SU-DHL-6 (cell line): ENCODE measurements at regions not wholly inside any gene's neighbourhood (a gene's known extent, or its start where the extent isn't known, plus 50 kb on each side); places are given as distances from the start of the nearest gene placed in this dataset.
"Not testable (repeated sequence)": the region's sequence is repeated elsewhere in the genome, so short reads cannot be mapped to it uniquely, and the experiment has no call there.

Experiments used
- H2AFZ ChIP-seq: fragments of 200-600 bp; sonication (generic); 2 replicates; pipeline ENCODE4 v1.6.1; 2014; ENCODE audit warnings: low read depth, mild to moderate bottlenecking, moderate library complexity, mixed read lengths, antibody characterized with exemption, low read length; ENCODE audit not compliant: severe bottlenecking
- H3F3A ChIP-seq: fragments of 200-600 bp; shearing (Covaris generic); 2 replicates; pipeline ENCODE4 v1.6.0; 2016; ENCODE audit warnings: antibody characterized with exemption, mild to moderate bottlenecking; ENCODE audit not compliant: insufficient read depth
- H3K27ac ChIP-seq: fragments of 200-600 bp; sonication (generic); 2 replicates; pipeline ENCODE4 v1.5.1; 2016; ENCODE audit warnings: low read depth, mild to moderate bottlenecking, low read length, moderate library complexity, mixed read lengths
- H3K27me3 ChIP-seq: fragments of 200-600 bp; sonication (generic), shearing (Covaris generic); 2 replicates; pipeline ENCODE4 v1.6.0; 2014; ENCODE audit warnings: mild to moderate bottlenecking, low read length
- H3K36me3 ChIP-seq: fragments of 200-600 bp; sonication (generic); 2 replicates; pipeline ENCODE4 v1.6.1; 2014; ENCODE audit warnings: mild to moderate bottlenecking, low read length, mixed read lengths
- H3K4me2 ChIP-seq: fragments of 300-600, 200-600 bp; shearing (Covaris generic), sonication (generic); 2 replicates; pipeline ENCODE4 v1.6.0; 2014; ENCODE audit warnings: low read length, low read depth, mild to moderate bottlenecking; ENCODE audit not compliant: poor library complexity, severe bottlenecking
- H3K4me3 ChIP-seq: fragments of 200-600 bp; sonication (generic); 2 replicates; pipeline ENCODE4 v1.5.1; 2014; ENCODE audit warnings: antibody characterized with exemption, low read length, mild to moderate bottlenecking, mixed read lengths; ENCODE audit not compliant: insufficient read depth, poor library complexity, severe bottlenecking
- H3K79me2 ChIP-seq: fragments of 200-600 bp; sonication (generic); 2 replicates; pipeline ENCODE4 v1.6.1; 2014; ENCODE audit warnings: mild to moderate bottlenecking, low read length, moderate library complexity; ENCODE audit not compliant: insufficient read depth
- H3K9ac ChIP-seq: fragments of 200-600 bp; sonication (generic); 2 replicates; pipeline ENCODE4 v1.7.0; 2014; ENCODE audit warnings: mild to moderate bottlenecking, low read length
- H3K9me2 ChIP-seq: fragments of 200-600 bp; sonication (generic); replicated peaks from 2 replicates; pipeline ENCODE4 v1.6.1; 2014; ENCODE audit warnings: low read length; ENCODE audit not compliant: insufficient read depth
- H3K9me3 ChIP-seq: fragments of 200-600 bp; sonication (generic); 2 replicates; pipeline ENCODE4 v1.6.1; 2014; ENCODE audit warnings: low read length, mixed read lengths; ENCODE audit not compliant: insufficient read depth
- H4K20me1 ChIP-seq: fragments of 200-600 bp; sonication (generic); 2 replicates; pipeline ENCODE4 v1.6.1; 2014; ENCODE audit warnings: low read depth, mild to moderate bottlenecking, antibody characterized with exemption, low read length, moderate library complexity, mixed read lengths
- EZH2phosphoT487 ChIP-seq: fragments of 200-600 bp; sonication (generic), shearing (Covaris generic); conservative IDR thresholded peaks from 2 replicates; pipeline ENCODE4 v1.6.1; 2018; ENCODE audit warnings: mild to moderate bottlenecking, antibody characterized with exemption, low read length, moderate library complexity, mixed read lengths
- TF ChIP-seq, protein P1 (sequence below): fragments of 200-600 bp; sonication (generic); IDR thresholded peaks from one replicate; pipeline ENCODE4 v1.5.1; 2017; ENCODE audit warnings: antibody characterized with exemption, mild to moderate bottlenecking, low read length, moderate library complexity; ENCODE audit not compliant: insufficient read depth, poor library complexity, severe bottlenecking

DNA sequence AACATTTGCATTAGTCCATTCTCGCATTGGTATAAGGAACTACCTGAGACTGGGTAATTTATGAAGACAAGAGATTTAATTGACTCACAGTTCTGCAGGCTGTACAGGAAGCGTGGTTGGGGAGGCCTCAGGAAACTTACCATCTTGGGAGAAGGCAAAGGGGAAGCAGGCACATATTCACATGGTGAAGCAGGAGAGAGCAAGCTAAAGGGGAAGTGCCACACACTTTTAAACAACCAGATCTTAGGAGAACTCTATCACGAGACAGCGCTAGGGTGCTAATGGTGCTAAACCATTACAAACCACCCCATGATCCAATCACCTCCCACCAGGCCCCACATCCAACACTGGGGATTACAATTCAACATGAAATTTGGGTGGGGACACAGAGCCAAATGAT lies 201.7 kb upstream of the MGAT5 start:
- H4K20me1 ChIP-seq, result no peaks in the 10 kb centered on the region
- H3K36me3 ChIP-seq, result no peaks in the 10 kb centered on the region
- H3K9me3 ChIP-seq, result no peaks in the 10 kb centered on the region
- no peak overlapping the region for H3K9ac ChIP-seq
- no peak overlapping the region for H3K4me3 ChIP-seq
- H3K4me2 ChIP-seq, result no peak overlapping the region
- H3K79me2 ChIP-seq, result no peaks in the 10 kb centered on the region
- H2AFZ ChIP-seq, result no peak overlapping the region
- H3K9me2 ChIP-seq, result no peaks in the 10 kb centered on the region
- no peak for TF ChIP-seq EZH2phosphoT487
- TF ChIP-seq, protein P1, sequence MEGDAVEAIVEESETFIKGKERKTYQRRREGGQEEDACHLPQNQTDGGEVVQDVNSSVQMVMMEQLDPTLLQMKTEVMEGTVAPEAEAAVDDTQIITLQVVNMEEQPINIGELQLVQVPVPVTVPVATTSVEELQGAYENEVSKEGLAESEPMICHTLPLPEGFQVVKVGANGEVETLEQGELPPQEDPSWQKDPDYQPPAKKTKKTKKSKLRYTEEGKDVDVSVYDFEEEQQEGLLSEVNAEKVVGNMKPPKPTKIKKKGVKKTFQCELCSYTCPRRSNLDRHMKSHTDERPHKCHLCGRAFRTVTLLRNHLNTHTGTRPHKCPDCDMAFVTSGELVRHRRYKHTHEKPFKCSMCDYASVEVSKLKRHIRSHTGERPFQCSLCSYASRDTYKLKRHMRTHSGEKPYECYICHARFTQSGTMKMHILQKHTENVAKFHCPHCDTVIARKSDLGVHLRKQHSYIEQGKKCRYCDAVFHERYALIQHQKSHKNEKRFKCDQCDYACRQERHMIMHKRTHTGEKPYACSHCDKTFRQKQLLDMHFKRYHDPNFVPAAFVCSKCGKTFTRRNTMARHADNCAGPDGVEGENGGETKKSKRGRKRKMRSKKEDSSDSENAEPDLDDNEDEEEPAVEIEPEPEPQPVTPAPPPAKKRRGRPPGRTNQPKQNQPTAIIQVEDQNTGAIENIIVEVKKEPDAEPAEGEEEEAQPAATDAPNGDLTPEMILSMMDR, result no peak
- H3F3A ChIP-seq, result no peaks in the 10 kb centered on the region
- H3K27me3 ChIP-seq, result no peaks in the 10 kb centered on the region
- H3K27ac ChIP-seq, result no peak overlapping the region

DNA sequence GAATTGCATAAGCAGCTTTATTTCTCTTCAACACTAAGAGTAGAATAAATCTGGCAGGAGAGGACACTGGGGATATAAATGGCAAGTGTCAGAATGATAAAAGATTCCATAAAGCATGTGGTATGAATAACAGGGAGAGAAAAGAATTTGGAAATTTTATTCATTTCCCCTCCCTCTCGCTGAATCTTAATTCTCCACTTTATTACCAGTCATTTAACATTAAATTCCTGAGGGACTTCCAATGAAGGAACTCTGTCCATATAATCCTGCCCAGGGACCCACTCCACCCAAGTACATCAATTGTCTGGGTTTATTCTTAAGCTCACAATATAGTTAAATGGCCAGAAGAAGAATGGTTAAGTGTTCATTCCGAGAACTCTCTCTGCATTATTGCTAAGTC lies 197.7 kb upstream of the MGAT5 start:
- no peaks in the 10 kb centered on the region for H3K36me3 ChIP-seq
- H3K4me3 ChIP-seq, result no peak overlapping the region
- no peaks in the 10 kb centered on the region for H3K27me3 ChIP-seq
- H3K9ac ChIP-seq, result no peak overlapping the region
- H3K79me2 ChIP-seq, result no peaks in the 10 kb centered on the region
- H2AFZ ChIP-seq, result no peak overlapping the region
- no peak overlapping the region for H3K4me2 ChIP-seq
- no peaks in the 10 kb centered on the region for H3F3A ChIP-seq
- H3K9me2 ChIP-seq, result no peaks in the 10 kb centered on the region
- H4K20me1 ChIP-seq, result no peaks in the 10 kb centered on the region
- TF ChIP-seq, protein P1, result no peak
- no peak for TF ChIP-seq EZH2phosphoT487
- H3K27ac ChIP-seq, result no peak overlapping the region
- no peaks in the 10 kb centered on the region for H3K9me3 ChIP-seq

DNA sequence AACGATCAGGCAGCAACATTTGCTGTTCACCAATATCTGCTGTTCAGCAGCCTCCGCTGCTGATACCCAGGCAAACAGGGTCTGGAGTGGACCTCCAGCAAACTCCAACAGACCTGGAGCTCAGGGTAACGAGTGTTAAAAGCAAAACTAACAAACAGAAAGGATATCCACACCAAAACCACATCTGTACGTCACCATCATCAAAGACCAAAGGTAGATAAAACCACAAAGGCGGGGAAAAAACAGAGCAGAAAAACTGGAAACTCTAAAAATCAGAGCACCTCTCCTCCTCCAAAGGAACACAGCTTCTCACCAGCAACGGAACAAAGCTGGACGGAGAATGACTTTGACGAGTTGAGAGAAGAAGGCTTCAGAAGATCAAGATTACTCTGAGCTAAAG lies 192.8 kb upstream of the MGAT5 start:
- H3K4me3 ChIP-seq, H3K9me2 ChIP-seq, H3K4me2 ChIP-seq, H3F3A ChIP-seq, H3K9me3 ChIP-seq, H3K9ac ChIP-seq, H3K27me3 ChIP-seq, H3K36me3 ChIP-seq, H2AFZ ChIP-seq, H3K27ac ChIP-seq, H4K20me1 ChIP-seq, H3K79me2 ChIP-seq: not testable (repeated sequence)

DNA sequence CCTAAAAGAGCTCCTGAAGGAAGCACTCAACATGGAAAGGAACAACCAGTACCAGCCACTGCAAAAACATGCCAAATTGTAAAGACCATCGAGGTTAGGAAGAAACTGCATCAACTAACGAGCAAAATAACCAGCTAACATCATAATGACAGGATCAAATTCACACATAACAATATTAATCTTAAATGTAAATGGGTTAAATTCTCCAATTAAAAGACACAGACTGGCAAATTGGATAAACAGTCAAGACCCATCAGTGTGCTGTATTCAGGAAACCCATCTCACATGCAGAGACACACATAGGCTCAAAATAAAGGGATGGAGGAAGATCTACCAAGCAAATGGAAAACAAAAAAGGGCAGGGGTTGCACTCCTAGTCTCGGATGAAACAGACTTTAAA lies 191.6 kb upstream of the MGAT5 start:
- not testable (repeated sequence) for H3F3A ChIP-seq, H3K27me3 ChIP-seq, H2AFZ ChIP-seq, H3K79me2 ChIP-seq, H3K4me3 ChIP-seq, H3K36me3 ChIP-seq, H3K9ac ChIP-seq, H3K4me2 ChIP-seq, H4K20me1 ChIP-seq, H3K9me3 ChIP-seq, H3K27ac ChIP-seq, H3K9me2 ChIP-seq

DNA sequence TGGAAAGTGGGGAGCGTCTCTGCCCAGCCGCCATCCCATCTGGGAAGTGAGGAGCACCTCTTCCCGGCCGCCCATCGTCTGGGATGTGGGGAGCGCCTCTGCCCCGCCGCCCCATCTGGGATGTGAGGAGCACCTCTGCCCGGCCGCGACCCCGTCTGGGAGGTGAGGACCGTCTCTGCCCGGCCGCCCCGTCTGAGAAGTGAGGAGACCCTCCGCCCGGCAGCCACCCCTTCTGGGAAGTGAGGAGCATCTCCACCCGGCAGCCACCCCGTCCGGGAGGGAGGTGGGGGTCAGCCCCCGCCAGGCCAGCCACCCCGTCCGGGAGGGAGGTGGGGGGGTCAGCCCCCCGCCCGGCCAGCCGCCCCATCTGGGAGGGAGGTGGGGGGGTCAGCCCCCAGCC lies 190.0 kb upstream of the MGAT5 start:
- H2AFZ ChIP-seq, H3K36me3 ChIP-seq, H3K9me3 ChIP-seq, H3K27me3 ChIP-seq, H3F3A ChIP-seq, H3K9me2 ChIP-seq, H3K27ac ChIP-seq, H3K4me2 ChIP-seq, H3K9ac ChIP-seq, H3K79me2 ChIP-seq, H4K20me1 ChIP-seq, H3K4me3 ChIP-seq: not testable (repeated sequence)
